GM21526 (cell line): ENCODE measurements at regions not wholly inside any gene's neighbourhood (a gene's known extent, or its start where the extent isn't known, plus 50 kb on each side); places are given as distances from the start of the nearest gene placed in this dataset.
A peak's percentile ranks its signal among the peaks of the same experiment; 100 is the strongest.

Experiments
- ATAC-seq: cut with Tn5 transposase; IDR thresholded peaks from one replicate; pipeline ENCODE4 v1.9.1; 2021; ENCODE audit warnings: moderate library complexity; ENCODE audit not compliant: unreplicated experiment, low FRiP score

DNA sequence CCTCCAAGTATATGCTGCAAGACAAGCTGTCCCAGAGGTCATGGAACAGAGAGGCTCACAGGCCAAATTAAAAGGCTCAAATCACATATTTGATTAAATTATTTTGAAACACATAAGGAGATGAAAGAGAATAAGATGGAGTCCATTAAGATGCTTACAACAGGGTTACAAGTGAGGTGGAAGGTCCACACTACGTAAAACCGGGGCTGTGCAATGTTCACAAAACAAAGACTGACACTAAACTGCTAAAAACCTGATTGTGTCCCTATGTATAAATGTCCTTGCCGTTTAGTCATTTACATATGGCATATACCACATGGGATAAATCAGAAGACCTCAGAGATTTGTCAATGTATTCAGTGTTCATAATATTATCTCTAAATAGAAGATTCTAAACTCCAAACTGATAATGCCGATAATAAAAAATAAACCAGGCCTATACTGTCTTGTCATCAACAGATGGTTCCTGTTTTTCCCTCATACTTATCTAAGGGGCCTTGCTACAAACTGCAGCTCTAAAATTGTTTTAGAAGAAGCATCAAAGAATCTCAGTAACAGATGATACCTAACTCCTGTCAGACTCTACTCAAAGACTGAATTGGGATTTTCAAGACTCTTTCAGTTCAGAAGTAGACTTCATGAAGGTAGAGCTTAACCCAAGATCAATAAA, 51.8 kb upstream of the RIPOR2 start:
- ATAC-seq = no peak

DNA sequence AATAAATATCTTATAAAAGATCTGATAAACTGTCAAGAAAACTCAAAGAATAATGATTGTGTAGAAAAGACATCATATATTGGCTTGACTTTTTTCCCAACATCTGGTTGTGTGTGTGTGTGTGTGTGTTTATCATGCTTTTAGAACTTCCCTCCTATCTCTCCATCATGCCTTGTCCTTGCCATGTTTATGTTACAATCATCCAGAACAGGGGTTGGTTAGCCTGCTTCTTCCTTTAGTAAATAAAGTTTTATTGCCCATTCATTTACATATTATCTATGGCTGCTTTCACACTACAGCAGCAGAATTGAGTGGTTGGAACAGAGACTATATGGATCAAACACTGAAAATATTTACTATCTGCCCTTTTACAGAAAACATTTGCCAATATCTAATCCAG, 52.8 kb upstream of the RIPOR2 start:
- ATAC-seq = no peak

DNA sequence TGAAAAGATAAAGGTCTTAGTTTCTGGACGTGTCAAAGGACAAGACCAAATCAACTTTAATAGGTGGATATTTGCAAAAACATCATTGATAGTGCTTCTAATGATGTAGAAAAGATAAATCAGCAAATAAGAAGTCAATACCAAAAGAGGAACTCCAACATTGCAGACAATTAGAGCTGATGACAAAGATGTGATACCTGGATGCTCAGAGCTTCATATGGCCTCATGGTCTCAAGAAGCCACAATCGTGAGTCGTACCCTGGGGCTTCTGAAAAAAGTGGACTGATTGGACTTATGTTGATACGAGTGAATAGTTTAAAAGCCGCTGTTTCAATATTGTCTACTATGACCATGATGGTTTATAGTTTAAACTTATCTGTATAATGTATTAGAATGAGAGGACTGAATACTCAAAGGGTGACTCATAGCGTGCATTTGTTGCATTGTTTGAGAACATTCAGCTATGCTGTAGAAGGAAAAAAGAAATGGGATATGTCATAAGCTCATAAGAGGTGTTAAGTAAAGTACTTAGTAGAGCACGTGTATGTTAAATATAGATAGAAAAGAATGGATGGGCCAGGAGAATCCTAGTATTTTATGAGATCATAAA, 54.6 kb upstream of the RIPOR2 start:
- ATAC-seq = no peak

- ATAC-seq = peak; percentile 16
Measured at GRCh38 chr6:24990944-24991809, 55.4 kb upstream of the RIPOR2 start.

- peak; percentile 86 for ATAC-seq
Measured at GRCh38 chr6:24991810-24992467, 56.2 kb upstream of the RIPOR2 start.

GRCh38 chr6:24994812-24995211, 59.1 kb upstream of the RIPOR2 start:
- no peak for ATAC-seq

DNA sequence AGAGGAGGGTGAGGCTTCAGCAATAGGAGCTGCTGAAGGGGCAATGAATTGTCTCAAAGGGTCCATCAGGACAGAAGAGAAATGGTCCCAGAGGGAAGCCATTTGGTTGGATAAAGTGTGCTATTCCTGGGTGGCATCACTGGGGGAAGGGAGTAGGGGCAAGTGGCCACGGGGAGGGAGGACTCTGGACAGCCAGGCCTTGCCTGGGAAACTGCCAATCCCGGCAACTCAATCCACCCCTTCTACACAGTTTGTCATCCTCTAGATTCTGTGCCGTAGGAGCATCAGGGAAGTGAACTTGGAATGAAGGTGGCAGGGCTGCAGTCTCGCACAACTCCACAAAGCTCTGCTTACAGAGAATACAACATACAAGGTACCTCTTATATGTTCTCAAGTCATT, 59.5 kb upstream of the RIPOR2 start:
- ATAC-seq = no peak

- ATAC-seq = no peak
Measured at GRCh38 chr6:24996269-24996836, 60.6 kb upstream of the RIPOR2 start.

- ATAC-seq = no peak
Measured at GRCh38 chr6:24997231-24997630, 61.5 kb upstream of the RIPOR2 start.

- ATAC-seq = no peak
Measured at GRCh38 chr6:24997905-24998304, 62.1 kb upstream of the RIPOR2 start.

- no peak for ATAC-seq
Measured at GRCh38 chr6:25002326-25003091, 66.7 kb upstream of the RIPOR2 start.

GRCh38 chr6:25004357-25004756, 68.6 kb upstream of the RIPOR2 start:
- no peak for ATAC-seq

DNA sequence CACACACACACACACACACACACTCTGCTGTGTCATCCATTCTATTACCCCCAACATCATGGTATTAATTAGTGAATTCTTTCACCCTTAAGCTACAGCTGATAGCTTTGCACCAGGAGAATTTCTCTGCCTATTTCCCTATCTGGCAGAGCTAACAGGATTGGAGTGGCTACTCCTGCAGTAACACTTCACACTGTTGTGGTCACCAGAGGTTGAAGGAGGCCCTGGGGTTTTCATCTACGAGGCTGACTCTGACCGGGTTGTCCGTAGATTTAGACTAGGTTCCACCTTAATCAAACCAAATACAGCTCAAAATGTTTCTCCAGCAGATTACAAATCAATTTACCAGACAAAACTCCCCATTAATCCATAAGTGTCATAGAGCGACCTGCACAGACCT, 69.2 kb upstream of the RIPOR2 start:
- ATAC-seq = no peak

DNA sequence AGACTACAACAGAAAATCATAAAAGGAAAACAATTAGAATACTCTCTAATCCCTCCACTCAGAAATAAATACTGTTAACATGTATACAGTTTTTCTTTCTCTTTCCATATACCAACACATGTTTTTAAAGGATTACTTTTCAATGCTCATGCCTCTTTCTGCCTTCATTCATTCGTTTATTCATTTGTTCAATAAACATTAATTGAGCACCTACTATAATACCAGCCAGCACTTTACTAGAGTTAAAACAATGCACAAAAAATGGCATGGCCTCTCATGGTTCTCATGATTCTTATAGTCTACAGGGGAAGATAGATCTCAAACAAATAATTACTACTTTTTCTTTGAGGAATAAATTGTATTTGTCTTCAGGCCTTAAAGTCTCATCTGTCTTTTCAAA, 70.3 kb upstream of the RIPOR2 start:
- no peak for ATAC-seq

DNA sequence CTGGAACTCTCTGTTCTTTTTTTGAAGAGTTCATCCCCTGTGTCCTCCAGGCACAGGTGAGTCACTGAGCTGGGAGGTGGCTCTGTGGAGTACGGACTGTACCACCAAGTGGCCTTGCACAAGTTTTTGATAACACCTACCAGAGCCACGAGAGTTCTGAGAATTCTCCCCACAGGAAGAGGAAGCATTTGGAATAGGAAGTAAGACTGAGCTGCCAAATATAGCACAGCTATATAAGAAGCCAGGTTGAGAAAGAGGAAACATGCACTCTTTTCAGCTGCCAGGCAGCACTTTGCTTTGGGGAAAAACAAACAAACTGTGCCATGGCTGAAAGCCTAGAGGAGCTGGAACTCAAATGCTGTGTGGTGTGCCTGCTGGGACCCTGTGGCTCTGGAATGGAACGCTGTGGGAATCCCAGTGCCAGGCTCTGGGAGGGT, 70.8 kb upstream of the RIPOR2 start:
- ATAC-seq = no peak

DNA sequence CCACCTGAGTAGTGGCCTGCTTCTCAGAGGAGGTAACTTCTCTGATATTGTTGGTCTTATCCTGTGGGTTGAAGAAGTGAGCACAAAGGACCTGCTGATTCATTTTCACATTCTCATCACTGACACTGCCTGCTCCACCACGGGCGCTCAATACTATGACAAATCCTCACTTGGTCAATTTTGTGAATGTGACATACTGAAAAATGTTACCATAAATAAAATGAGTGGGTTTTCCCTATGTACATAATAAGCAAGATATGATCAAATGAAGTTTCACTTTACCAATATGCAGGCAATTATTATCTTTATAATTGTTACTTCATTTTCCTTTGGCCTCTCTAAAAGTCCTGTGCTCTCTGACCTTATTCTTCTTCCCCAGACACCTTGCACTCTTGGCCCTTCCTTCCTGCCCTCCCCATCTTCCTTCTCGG, 71.5 kb upstream of the RIPOR2 start:
- ATAC-seq = peak; percentile 63

- ATAC-seq = no peak
Measured at GRCh38 chr6:25008707-25009392, 73.1 kb upstream of the RIPOR2 start.

DNA sequence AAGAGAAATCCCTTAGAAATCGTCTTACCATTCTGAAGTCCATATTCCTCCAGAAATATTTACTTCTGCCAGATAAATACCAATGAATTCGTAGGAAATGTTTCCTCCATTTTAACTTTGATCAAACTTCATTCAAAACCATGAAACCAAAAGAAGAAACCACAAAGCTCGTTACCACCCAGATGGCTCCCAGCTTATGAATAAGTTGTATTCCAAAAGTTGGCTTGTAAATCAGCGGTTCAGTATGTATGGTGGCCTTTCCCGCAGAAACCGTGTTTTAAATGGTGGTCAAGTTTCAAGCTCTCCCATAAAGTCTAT, 73.6 kb upstream of the RIPOR2 start:
- ATAC-seq = no peak

- ATAC-seq = no peak
Measured at GRCh38 chr6:25010176-25010575, 74.4 kb upstream of the RIPOR2 start.
